GM21619 (cell line): ENCODE measurements at regions not wholly inside any gene's neighbourhood (a gene's known extent, or its start where the extent isn't known, plus 50 kb on each side); places are given as distances from the start of the nearest gene placed in this dataset.
"Not testable (repeated sequence)": the region's sequence is repeated elsewhere in the genome, so short reads cannot be mapped to it uniquely, and the experiment has no call there.

Experiments
- ATAC-seq: cut with Tn5 transposase; IDR thresholded peaks from one replicate; pipeline ENCODE4 v1.9.1; 2021; ENCODE audit not compliant: unreplicated experiment

DNA sequence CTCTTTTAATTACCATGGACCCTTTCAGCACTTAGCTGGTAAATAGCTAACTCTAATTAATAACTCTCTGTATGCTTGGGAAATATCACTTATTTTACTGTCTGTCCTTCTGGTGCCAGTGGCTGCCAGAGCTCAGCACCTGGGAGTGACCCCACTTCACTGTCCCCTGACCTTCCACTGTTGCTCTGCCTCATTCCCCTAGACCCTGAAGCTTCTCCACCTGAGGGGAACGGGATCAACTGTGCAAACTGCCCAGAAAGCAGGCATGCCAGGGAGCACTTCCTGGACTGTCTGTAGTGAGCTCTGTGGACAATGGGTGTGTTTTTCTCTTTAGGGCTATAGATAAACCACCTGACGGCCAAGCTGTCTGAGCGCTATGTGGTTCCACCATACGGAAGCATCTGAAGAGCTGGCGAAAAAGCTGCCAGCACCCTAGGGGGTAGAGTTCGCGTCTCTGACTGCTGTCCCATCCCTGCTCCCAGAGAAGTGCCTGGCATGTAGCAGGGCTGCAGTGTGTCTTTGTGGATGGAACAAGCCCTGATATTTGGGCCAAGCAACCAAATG lies 106.3 kb upstream of the FOXA2 start:
- no peak for ATAC-seq

DNA sequence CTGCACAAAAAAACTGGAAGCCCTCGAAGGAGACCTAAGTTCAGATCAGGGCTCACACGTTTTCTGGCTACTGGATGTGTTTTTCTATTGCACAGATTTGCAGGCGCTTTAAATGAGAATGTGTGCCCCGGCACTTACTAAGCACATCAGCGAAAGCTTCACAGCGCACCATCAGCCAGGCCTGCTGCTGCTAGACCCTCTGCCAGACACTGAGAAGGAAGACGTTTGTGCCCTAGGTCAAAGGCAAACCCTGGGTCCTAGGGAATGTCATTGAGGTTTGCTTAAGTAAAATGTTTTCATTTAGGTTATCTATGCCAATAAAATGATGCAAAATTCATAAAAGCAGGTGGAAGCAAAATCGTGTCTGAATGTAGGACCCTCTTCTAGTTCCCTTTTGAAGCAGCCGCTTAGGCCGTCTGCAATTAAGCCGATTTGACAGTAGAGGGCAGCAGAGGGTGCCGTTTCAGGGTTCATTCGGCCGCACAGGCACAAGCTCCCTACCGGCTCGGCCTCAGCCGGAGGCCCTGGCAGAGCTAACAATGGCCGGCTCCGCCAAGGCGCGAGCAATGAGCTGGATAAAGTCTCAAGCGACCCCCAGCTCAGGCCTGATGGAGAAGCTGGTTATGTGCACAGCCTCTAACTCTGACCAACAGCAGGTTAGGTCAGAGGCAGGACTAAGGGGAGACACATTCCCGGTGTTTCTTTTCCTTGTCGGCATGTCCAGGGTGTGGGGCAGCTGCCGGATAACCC lies 107.2 kb upstream of the FOXA2 start:
- peak; percentile 72 for ATAC-seq

DNA sequence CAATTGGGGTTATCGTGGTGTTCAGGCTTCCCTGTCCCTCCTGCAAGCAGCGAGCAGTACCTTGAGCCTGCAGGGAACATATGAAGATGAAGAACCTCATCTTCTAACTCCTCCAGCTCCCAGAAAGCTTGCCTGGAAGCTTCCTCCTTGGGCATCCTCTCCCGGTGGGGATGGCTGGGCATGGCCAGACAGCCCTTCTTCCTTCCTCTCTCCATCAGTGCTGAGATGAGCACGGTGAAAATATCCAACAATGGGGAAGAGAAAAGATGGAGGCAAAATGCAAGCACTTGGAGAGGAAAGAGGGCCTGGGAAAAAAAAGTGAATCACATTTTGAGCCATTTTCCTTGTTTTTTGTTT lies 107.7 kb upstream of the FOXA2 start:
- ATAC-seq: no peak

DNA sequence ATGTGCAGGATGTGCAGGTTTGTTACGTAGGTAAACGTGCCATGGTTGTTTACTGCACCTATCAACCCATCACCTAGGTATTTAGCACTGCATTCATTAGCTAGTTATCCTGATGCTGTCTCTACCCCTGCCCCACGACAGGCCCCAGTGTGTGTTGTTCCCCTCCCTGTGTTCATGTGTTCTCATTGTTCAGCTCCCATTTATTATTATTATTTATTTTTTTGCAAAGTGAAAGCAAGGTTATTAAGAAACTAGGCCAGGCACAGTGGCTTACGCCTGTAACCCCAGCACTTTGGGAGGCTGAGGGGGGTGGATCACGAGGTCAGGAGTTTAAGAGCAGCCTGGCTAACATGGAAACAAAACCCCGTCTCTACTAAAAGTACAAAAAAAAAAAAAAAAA lies 108.2 kb upstream of the FOXA2 start:
- ATAC-seq: not testable (repeated sequence)

DNA sequence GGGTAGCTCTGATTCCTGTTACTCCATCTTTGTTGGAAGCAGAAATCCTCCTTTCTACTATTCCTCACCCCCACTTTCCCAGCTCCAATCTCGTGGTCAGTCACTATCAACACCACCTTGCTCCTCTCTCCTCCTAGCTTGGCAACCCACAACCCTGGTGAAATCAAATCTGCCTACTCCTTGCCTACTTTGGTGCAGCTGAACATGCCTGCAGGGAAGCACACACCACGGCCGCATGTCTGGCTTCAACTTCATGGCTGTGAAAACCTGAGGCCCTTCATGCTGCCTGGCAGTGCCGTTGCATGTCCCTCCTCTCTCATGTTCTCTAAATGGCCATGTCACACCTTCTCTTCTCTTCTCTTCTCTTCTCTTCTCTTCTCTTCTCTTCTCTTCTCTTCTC lies 112.4 kb upstream of the FOXA2 start:
- ATAC-seq: no peak

DNA sequence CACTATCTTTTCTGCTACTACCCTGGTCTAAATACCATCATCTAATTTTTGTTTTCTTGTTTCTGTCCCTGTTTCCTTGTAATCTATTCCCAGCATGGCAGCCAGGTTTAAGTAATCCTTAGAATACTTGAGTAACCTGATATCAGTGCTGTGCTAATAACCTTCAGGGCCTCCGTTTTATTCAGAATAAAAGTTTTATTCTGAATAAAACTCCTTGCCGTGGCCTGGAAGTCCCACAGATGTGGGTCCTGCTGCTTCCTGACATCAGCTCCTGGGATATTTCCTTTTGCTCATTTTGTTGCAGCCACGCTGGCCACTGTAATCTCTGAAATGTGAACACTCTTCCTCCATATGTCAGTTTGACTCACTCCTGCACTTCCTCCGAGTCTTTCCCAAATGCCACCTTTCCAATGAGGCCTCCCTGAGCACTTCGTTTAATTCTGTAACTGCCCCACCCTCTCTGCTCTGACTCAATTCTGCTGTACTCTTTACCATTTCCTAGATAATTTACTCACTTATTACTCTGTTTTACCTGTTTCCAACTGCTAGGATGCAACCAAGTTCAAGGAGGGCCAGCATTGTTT lies 114.0 kb upstream of the FOXA2 start:
- ATAC-seq: no peak

DNA sequence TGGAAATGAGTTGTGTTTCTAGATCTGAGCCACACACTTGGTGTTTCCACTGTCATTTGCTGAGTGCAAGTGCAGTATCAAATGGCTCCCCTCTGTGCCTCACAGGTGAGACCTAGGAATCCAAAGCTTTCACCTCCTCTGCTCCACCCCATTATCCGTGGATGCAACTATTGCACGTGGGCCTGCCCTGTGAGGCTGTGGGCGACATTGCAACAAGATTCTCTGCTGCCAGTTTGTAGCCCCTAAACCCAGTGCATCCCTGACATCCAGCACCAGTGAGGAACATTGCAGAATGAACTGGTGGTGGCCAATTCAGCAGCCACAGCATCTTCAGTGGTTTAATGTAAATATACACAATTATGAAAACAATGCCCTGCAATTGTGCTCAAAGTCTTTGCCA lies 115.0 kb upstream of the FOXA2 start:
- ATAC-seq: no peak

DNA sequence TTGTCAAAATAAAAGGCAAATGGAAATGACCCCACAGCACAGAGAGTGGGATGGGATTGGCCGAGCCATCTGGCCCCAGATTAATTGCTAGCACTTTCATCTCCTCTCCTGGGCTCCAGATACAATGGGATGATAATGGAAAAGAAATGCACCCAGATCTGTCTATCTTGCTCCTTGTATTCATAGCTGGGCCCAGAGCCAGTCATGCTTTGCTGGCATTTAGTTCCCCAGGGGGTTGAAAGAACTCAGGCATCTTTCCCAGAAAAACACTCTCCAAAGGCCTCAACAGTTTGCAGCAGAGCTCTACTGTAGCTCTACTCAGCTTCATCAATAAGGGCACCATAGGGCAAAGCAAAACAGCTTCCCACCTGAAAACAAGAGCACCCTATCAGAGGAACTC lies 116.0 kb upstream of the FOXA2 start:
- no peak for ATAC-seq

DNA sequence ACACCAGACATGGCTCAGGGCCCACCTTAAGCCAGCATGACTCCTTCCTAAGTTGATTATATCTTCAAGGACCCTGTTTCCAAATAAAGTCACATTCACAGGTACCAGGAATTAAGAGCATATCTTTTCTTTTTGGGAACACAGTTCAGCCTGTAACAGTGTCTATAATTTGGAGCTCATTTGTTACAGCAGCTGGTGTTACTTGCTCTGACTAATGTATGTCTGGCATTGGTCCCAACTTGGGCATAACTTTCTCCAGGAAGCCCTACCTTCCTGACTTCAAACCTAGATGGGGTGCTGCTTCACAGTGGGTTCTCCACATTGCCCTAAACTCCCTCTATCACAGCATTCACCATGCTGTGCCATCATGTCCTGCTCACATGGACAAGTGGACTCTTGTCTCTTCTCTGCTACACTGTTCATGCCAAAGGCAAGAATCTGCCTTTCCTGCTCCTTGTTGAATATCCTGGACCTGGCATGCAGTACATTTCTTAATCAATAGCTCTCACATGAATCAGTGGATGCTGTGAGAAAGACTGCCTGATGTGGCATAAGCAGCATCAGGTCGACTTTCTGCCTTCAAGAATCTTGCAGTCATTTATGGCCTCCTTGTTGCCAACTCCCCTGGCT lies 117.4 kb upstream of the FOXA2 start:
- ATAC-seq: no peak

DNA sequence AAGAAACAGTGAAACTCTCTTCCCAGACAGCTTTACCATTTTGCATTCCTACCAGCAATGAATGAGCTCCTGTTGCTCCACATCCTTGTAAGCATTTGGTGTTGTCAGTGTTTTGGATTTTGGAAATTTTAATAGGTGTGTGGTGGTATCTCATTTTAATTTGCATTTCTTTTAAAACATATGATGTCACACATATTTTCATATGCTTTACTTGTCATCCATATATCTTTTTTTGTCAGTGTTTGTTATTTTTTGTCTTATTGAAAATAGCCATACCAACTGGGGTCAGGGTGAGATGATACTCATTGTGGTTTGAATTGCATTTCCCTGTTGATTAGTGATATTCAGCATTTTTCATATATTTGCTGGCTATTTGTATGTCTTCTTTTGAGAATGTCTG lies 119.5 kb upstream of the FOXA2 start:
- no peak for ATAC-seq

DNA sequence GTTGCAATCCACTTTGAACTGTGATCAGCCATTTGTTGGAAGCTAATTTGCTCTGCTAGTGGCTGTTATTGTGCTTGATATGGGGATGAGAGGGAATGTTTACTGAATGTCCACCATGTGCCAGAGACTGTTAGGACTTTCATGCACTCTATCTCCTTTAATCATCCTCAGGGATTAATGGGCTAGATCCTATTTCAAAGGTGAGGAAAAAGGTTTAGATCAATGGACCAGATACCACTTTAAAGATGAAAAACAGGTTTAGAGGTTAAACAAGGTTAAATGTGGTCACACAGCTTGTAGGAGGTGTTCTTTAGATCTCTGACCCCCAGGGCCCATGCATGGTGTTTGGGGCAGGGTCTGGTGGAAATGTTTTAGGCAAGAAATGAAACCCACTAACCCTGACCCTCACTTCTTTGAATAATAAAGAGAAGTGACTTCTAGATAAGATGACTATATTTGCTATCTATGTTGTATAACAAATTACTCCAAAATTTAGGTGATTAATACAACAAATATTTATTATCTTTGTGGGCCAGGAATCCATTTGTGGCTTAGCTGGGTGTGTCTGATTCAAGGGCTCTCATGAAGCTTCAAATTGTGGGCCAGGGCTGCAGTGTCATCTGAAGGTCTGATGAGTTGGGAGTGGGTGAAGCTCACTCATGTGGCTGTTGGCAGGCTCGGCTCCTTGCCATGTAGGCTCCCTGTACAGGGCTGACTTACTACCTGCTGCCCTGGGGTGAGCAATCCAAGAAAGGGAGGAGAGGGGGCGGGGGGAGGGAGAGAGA lies 127.8 kb upstream of the FOXA2 start:
- ATAC-seq: no peak

DNA sequence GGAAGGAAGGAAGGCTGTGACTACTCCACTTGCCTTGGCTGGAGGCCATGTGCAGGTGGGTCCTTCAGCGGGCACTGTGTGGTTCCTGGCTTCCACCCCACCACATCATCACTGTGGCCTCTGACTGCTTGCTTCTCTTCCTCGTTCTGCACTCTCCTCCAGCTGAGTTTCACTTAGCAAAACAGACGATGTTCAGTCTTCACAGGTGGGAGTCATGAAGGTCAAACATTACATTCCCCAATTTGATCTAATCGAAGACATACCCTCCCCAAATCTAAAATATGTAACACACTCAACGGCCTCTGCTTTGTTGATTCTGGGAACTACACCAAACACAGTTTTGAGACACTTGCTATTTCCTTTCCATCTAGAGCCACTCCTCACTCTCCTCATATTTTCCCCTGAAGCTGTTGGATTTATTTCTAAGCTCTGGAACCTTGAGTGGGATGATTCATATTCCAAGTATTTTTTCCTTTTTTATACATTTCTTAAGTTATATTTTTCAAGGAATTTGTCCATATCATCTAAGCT lies 132.5 kb upstream of the FOXA2 start:
- ATAC-seq: no peak

DNA sequence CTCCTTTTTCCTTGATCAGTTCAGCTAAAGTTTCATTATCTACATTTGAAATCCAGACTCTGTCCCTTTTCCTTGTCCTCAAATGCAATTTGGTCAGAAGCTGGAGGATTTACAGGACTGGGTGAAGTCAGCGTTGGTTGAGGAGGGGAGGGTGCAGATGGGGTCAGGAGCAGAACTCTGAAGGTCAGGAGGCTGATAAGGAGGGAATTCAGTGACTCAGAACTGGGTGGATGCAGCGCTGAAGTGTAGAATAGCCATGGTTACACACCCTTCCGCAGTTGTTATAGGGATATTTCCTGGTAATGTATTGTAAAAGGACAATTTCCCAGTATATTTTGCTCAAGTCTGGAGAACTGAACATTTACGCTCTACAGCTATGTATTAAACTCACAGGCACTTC lies 133.1 kb upstream of the FOXA2 start:
- ATAC-seq: no peak

DNA sequence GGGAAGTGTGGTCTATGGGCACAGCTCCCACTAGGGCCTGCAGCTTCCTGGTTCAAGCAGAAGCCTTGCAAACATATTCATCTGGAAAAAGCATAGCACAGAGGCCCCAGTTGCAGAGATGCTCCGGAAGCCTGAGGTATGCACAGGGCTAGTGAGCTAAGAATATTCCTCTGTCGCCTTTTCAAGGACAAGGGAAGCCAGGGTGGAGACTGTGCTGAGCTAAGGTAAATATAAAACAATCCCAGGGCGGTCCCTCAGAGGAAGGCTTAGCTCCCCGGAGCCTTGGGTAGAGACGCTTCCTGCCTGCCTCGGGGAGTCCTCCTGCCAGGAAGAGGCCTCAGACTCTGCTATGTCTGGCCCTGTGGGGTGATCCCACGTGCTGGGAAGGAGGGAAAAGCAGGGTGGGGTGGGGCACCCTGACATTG lies 134.8 kb upstream of the FOXA2 start:
- ATAC-seq: no peak

DNA sequence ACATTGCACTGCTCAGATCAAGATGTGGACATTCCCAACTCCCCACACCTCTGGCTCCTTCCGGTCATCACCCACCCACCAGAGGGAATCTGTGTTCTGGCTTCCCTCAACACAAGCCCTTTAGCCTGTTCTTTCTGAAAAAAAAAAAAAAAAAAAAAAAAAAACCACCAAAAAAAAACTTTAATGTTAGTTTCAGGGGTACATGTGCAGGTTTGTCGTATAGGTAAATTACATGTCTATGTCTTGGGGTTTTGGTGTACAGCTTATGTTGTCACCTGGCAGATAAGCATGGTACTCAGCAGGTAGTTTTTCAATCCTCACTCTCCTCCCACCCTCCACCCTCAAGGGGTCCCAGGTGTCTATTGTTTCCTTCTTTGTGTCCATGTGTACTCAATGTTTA lies 135.8 kb upstream of the FOXA2 start:
- no peak for ATAC-seq

DNA sequence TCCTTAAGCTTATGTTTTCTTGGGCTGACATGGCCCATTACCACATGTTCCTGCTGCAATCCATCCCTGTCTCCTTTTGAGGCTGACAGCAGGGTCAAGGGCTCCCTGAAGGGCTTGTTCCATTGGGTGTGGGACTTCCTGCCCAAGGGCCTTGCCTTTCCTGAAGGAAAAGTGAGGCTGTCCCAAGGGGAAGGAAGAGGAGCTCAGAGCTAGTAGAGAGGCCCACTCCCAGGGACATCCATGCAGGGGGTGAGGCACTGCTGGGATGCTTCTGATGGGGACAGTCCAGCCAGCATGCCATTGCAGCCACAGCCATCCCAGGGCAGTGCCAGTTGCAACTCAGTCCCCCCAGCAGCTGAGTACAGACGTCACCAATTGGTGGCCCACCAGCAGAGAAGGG lies 138.4 kb upstream of the FOXA2 start:
- ATAC-seq: no peak

DNA sequence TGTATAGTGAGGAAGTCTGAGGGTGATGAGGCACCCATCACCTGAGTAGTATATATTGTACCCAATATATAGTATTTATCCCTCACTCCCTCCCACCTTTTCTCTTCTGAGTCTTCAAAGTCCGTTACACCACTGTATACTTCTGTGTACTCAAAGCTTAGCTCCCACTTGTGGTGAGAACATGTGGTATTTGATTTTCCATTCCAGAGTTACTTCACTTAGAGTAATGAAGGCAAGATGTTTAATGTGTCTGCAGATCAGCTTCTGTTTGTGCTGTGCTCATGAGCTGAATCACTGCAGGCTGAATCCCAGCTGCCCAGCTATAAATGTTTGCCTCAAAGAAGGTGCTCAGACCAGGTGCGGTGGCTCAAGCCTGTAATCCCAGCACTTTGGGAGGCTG lies 139.3 kb upstream of the FOXA2 start:
- no peak for ATAC-seq

DNA sequence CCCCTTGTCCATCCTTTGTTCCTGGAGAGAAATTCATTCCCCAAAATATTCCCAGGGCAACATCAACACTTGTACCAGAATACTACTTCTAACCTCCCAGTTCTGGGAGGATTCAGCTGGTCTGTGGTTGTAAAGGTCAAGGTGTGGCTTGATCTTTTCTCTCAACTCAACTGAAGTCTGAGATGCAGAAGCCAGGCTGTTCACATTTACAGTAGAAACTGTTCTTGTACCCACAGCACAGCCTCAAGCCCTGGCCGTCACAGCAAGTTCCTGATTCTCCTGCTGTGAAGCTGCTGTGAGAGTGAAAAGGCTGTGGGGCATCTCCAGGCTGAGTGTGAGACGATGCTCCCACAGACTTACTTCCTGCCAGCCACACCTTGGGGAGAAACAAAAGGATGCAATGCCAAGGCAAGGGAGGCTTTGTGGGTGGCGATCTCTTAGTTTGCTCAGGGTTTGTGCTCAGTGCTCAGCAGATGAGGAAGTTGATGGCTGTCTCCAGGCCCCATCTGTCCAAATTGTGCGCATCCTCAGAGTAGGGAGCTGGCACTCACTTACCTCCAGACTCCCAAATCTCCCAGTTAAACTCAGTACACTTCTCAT lies 143.9 kb upstream of the FOXA2 start:
- no peak for ATAC-seq

DNA sequence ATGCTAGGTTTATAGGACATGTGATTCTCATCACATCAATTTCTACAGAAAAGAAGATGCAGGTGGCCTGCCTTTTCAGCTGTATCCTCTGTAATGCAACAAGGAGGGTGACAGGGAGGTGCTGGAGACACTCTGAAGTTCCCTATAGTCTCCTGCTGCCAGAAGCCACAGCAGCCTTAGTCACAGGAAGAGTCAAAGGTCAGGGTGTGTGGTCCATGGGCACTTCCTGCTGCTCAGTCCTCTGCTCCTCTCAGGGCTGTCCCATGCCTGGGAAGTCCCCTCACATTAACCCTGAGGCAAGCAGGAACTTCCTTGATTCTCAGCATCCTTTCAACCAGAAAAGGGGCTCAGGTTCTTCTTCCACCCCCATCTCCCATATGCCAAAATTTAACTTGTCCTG lies 144.8 kb upstream of the FOXA2 start:
- no peak for ATAC-seq

DNA sequence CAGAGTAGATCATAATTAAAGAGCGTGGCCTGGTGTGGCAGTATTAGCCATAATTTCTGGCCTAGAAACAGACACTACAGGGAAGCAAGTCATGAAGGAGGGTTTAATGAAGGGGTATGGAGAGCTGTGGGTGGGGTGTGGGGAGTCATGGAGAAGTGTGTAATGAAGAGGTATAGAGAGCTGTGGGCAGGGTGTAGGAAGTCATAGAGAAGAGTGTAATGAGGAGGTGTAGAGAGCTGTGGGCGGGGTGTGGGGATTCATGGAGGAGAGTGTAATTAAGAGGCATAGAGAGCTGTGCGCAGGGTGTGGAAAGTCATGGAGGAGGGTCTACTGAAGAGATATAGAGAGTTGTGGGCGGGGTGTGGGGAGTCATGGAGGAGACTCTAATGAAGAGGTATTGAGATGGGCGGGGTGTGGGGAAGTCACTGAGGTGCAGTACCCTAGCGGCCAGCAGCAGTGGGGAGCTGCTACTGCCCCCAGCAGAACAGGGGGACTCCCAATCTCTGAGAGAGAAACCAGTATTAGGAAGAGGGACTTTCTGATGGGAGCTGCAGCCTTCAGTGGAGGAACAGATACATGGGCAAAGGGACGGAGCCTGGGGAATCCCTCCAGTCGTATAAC lies 145.4 kb upstream of the FOXA2 start:
- ATAC-seq: no peak
